A673 (cell line): ENCODE measurements at regions not wholly inside any gene's neighbourhood (a gene's known extent, or its start where the extent isn't known, plus 50 kb on each side); places are given as distances from the start of the nearest gene placed in this dataset.

Experiments
- BruUV-seq: library from RNA; stranded (reverse); fragments of 400-500 nt; replicated peaks from 2 replicates; lab custom pipeline; 2021; lab: Mats Ljungman, UMichigan
- CTCF ChIA-PET: fragments of 300-600 bp; sonication (Branson Sonifier 250); formaldehyde crosslinking; loops from one replicate; lab custom pipeline; 2022; ENCODE audit warnings: antibody characterized with exemption; lab: Charles Lee
- POLR2A ChIA-PET: fragments of 300-600 bp; sonication (Branson Sonifier 250); formaldehyde crosslinking; loops from one replicate; lab custom pipeline; 2022; ENCODE audit warnings: antibody characterized with exemption; ENCODE audit not compliant: low non-redundant PET; lab: Charles Lee
- DNase-seq: peaks from one replicate; pipeline ENCODE4 v3.0.0-alpha.2; 2015; ENCODE audit warnings: low spot score
- H3K27ac ChIP-seq: fragments of 200-600 bp; sonication (generic); 2 replicates; pipeline ENCODE4 v1.5.1; 2016; ENCODE audit warnings: mixed run types, low read depth, mild to moderate bottlenecking, mixed read lengths, antibody characterized with exemption, low read length; ENCODE audit not compliant: poor library complexity, severe bottlenecking
- H3K27me3 ChIP-seq: fragments of 200-600 bp; sonication (generic); replicated peaks from 2 replicates; pipeline ENCODE4 v1.6.1; 2017; ENCODE audit warnings: mixed run types, low read depth, mild to moderate bottlenecking, mixed read lengths, antibody characterized with exemption, low read length; ENCODE audit not compliant: insufficient read depth, poor library complexity
- H3K36me3 ChIP-seq: fragments of 200-600 bp; sonication (generic); 2 replicates; pipeline ENCODE4 v1.6.1; 2016; ENCODE audit warnings: mixed run types, mild to moderate bottlenecking, mixed read lengths, antibody characterized with exemption, low read length; ENCODE audit not compliant: insufficient read depth, poor library complexity, severe bottlenecking
- H3K4me1 ChIP-seq: fragments of 200-600 bp; sonication (generic); 2 replicates; pipeline ENCODE4 v1.6.1; 2017; ENCODE audit warnings: mixed run types, mild to moderate bottlenecking, mixed read lengths, antibody characterized with exemption, low read length; ENCODE audit not compliant: insufficient read depth, poor library complexity, severe bottlenecking
- H3K4me3 ChIP-seq: fragments of 200-600 bp; sonication (generic); 2 replicates; pipeline ENCODE4 v1.5.1; 2016; ENCODE audit warnings: low read depth, mixed run types, mild to moderate bottlenecking, mixed read lengths, low read length; ENCODE audit not compliant: poor library complexity, severe bottlenecking
- H3K9me3 ChIP-seq: fragments of 200-600 bp; sonication (generic); 2 replicates; pipeline ENCODE4 v1.6.1; 2016; ENCODE audit warnings: mixed run types, low read depth, mild to moderate bottlenecking, mixed read lengths, antibody characterized with exemption, low read length; ENCODE audit not compliant: poor library complexity, severe bottlenecking
- CTCF ChIP-seq: fragments of 300-800, 200-600 bp; sonication (generic); conservative IDR thresholded peaks from 2 replicates; pipeline ENCODE4 v1.5.1; 2017; ENCODE audit warnings: low read depth, mild to moderate bottlenecking, antibody characterized with exemption, low read length, moderate library complexity, mixed read lengths
- EZH2 ChIP-seq: fragments of 200-600 bp; sonication (generic); IDR thresholded peaks from 2 replicates; pipeline ENCODE4 v1.6.1; 2017; ENCODE audit warnings: borderline replicate concordance, low read depth, mild to moderate bottlenecking, mixed read lengths, antibody characterized with exemption, low read length; ENCODE audit not compliant: poor library complexity, severe bottlenecking
- intact Hi-C: fragments of 100-400 bp; cut with micrococcal nuclease; formaldehyde crosslinking; loops from one replicate; pipeline ENCODE4 v1.10.0; 2022; ENCODE audit not compliant: unreplicated experiment

GRCh38 chr2:57542081-57542480 is 504.5 kb upstream of the VRK2 start:
- H3K27me3 ChIP-seq = no peaks in the 10 kb centered on the region
- ChIA-PET CTCF (no interaction called here), POLR2A (no interaction called here)
- DNase-seq = no peak
- H3K36me3 ChIP-seq = no peaks in the 10 kb centered on the region
- no peak overlapping the region for H3K27ac ChIP-seq
- H3K4me3 ChIP-seq = no peak overlapping the region
- intact Hi-C loops = no loop called here
- no peak for TF ChIP-seq EZH2
- TF ChIP-seq CTCF = no peak
- no TSS peak for BruUV-seq
- H3K9me3 ChIP-seq = no peaks in the 10 kb centered on the region
- no peaks in the 10 kb centered on the region for H3K4me1 ChIP-seq

GRCh38 chr2:57543211-57543610 is 503.4 kb upstream of the VRK2 start:
- DNase-seq = no peak
- intact Hi-C loops = no loop called here
- ChIA-PET POLR2A (no interaction called here), CTCF (no interaction called here)
- no TSS peak for BruUV-seq
- H3K36me3 ChIP-seq = no peaks in the 10 kb centered on the region
- H3K27me3 ChIP-seq = no peaks in the 10 kb centered on the region
- H3K9me3 ChIP-seq = no peaks in the 10 kb centered on the region
- no peaks in the 10 kb centered on the region for H3K4me1 ChIP-seq
- no peak overlapping the region for H3K27ac ChIP-seq
- TF ChIP-seq EZH2 (no peak), CTCF (no peak)
- no peak overlapping the region for H3K4me3 ChIP-seq

GRCh38 chr2:57544624-57545023 is 502.0 kb upstream of the VRK2 start:
- H3K4me1 ChIP-seq = no peaks in the 10 kb centered on the region
- no TSS peak for BruUV-seq
- ChIA-PET CTCF (no interaction called here), POLR2A (no interaction called here)
- H3K27ac ChIP-seq = no peak overlapping the region
- H3K36me3 ChIP-seq = no peaks in the 10 kb centered on the region
- no peak for DNase-seq
- intact Hi-C loops = loop anchor here (5.0 kb wide), 1 partner anchor 153 kb away; no protein-coding TSS in a partner anchor
- no peaks in the 10 kb centered on the region for H3K9me3 ChIP-seq
- H3K4me3 ChIP-seq = no peak overlapping the region
- TF ChIP-seq CTCF = no peak
- no peak for TF ChIP-seq EZH2
- H3K27me3 ChIP-seq = no peaks in the 10 kb centered on the region
